Endothelial cell of umbilical vein (primary cell): ENCODE measurements at regions not wholly inside any gene's neighbourhood (a gene's known extent, or its start where the extent isn't known, plus 50 kb on each side); places are given as distances from the start of the nearest gene placed in this dataset.

ENCODE experiments used
- BruUV-seq: library from RNA; stranded (reverse); fragments of 400-500 nt; replicated peaks from 2 replicates; lab custom pipeline; 2021; lab: Mats Ljungman, UMichigan
- CTCF ChIA-PET: fragments of 300-600, 350-600 bp; sonication (Branson Sonifier 250); formaldehyde crosslinking; loops from one replicate; lab custom pipeline; 2021; ENCODE audit warnings: antibody characterized with exemption, inconsistent platforms; lab: Charles Lee
- POLR2A ChIA-PET: fragments of 300-600, 350-600 bp; sonication (Branson Sonifier 250); formaldehyde crosslinking; loops from one replicate; lab custom pipeline; 2021; ENCODE audit warnings: antibody characterized with exemption, inconsistent platforms; lab: Charles Lee
- DNase-seq: peaks from one replicate; pipeline ENCODE4 v3.0.0-alpha.2; 2011; ENCODE audit warnings: low read depth, low spot score
- FAIRE-seq: peaks from 2 replicates; lab custom pipeline; 2011; peaks lifted over from hg19 to GRCh38; lab: Jason Lieb, UNC
- H2AFZ ChIP-seq: 2 replicates; pipeline ENCODE4 v1.6.0; 2012; ENCODE audit warnings: low read depth, low read length, control low read depth, inconsistent platforms
- H3K27ac ChIP-seq: 2 replicates; pipeline ENCODE4 v1.5.1; 2011; ENCODE audit warnings: low read depth, mild to moderate bottlenecking, control low read depth, low read length, moderate library complexity; ENCODE audit not compliant: insufficient read depth
- H3K27me3 ChIP-seq, 2 experiments: 2 replicates each; pipeline versions ENCODE4 v1.6.0 to v1.6.1; 2011; ENCODE audit warnings: low read length in 2 of 2, mixed read lengths in 1 of 2; ENCODE audit not compliant: control insufficient read depth in 2 of 2, insufficient read depth in 2 of 2
- H3K36me3 ChIP-seq, 2 experiments: 2 replicates in 1 of 2; 3 replicates in 1 of 2; pipeline ENCODE4 v1.5.1; 2011; ENCODE audit warnings: low read length in 2 of 2, mild to moderate bottlenecking in 1 of 2, moderate library complexity in 1 of 2; ENCODE audit not compliant: control insufficient read depth in 2 of 2, insufficient read depth in 2 of 2; ENCODE audit errors: extremely low read depth in 1 of 2
- H3K4me1 ChIP-seq: 3 replicates; pipeline ENCODE4 v1.5.1; 2011; ENCODE audit warnings: mild to moderate bottlenecking, low read length; ENCODE audit not compliant: control insufficient read depth, insufficient read depth; ENCODE audit errors: extremely low read depth
- H3K4me2 ChIP-seq: 2 replicates; pipeline ENCODE4 v1.6.1; 2011; ENCODE audit warnings: low read length, control low read depth, mixed read lengths; ENCODE audit not compliant: insufficient read depth
- H3K4me3 ChIP-seq, 3 experiments: fragments of 200-600 bp in 1 of 3; sonication (generic), shearing (Covaris generic) in 1 of 3; replicated peaks in 1 of 3; 2 replicates each; pipeline ENCODE4 v1.5.1; 2011 to 2016; ENCODE audit warnings: control low read depth in 3 of 3, low read length in 3 of 3, mild to moderate bottlenecking in 2 of 3, inconsistent platforms in 1 of 3, low read depth in 1 of 3, moderate library complexity in 1 of 3; ENCODE audit not compliant: insufficient read depth in 1 of 3
- H3K79me2 ChIP-seq: 2 replicates; pipeline ENCODE4 v1.6.0; 2012; ENCODE audit warnings: low read length, inconsistent platforms; ENCODE audit not compliant: control insufficient read depth, insufficient read depth
- H3K9ac ChIP-seq: replicated peaks from 2 replicates; pipeline ENCODE3; 2011; ENCODE audit warnings: low read length, control low read depth; ENCODE audit not compliant: insufficient read depth; ENCODE audit errors: extremely low read depth
- H3K9me1 ChIP-seq: replicated peaks from 3 replicates; pipeline ENCODE4 v1.6.0; 2011; ENCODE audit warnings: mild to moderate bottlenecking, low read length; ENCODE audit not compliant: control insufficient read depth, insufficient read depth; ENCODE audit errors: extremely low read depth
- H3K9me3 ChIP-seq: replicated peaks from 2 replicates; pipeline ENCODE4 v1.5.1; 2012; ENCODE audit warnings: low read length, inconsistent platforms; ENCODE audit not compliant: control insufficient read depth, insufficient read depth
- H4K20me1 ChIP-seq: replicated peaks from 2 replicates; pipeline ENCODE3; 2011; ENCODE audit warnings: mild to moderate bottlenecking, low read length; ENCODE audit not compliant: control insufficient read depth, insufficient read depth; ENCODE audit errors: extremely low read depth
- CTCF ChIP-seq, 2 donors: IDR thresholded peaks; 1 replicate in 1 of 2; 2 replicates in 1 of 2; pipeline ENCODE4 v1.5.1; 2011; ENCODE audit warnings: low read length in 2 of 2, mild to moderate bottlenecking in 2 of 2, moderate library complexity in 2 of 2, control low read depth in 1 of 2, inconsistent platforms in 1 of 2, low read depth in 1 of 2; ENCODE audit not compliant: insufficient read depth in 1 of 2; ENCODE audit errors: extremely low read depth in 1 of 2
- EZH2 ChIP-seq: IDR thresholded peaks from 2 replicates; pipeline ENCODE4 v1.6.1; 2012; ENCODE audit warnings: borderline replicate concordance, low read depth, mild to moderate bottlenecking, moderate library complexity, low read length, inconsistent platforms; ENCODE audit not compliant: severe bottlenecking
- FOS ChIP-seq: IDR thresholded peaks from 2 replicates; pipeline ENCODE4 v1.6.1; 2011; ENCODE audit warnings: mild to moderate bottlenecking, low read length, moderate library complexity, borderline replicate concordance; ENCODE audit not compliant: insufficient read depth
- GATA2 ChIP-seq: IDR thresholded peaks from 2 replicates; pipeline ENCODE4 v1.7.0; 2011; ENCODE audit warnings: low read depth, mild to moderate bottlenecking, moderate library complexity, mixed read lengths, low read length; ENCODE audit not compliant: insufficient read length, insufficient read depth
- JUN ChIP-seq: IDR thresholded peaks from 2 replicates; pipeline ENCODE4 v1.6.1; 2011; ENCODE audit warnings: borderline replicate concordance, low read depth; ENCODE audit not compliant: insufficient read length, insufficient read depth
- MAX ChIP-seq: IDR thresholded peaks from 2 replicates; pipeline ENCODE4 v1.6.1; 2011; ENCODE audit not compliant: insufficient read depth, insufficient read length
- MYC ChIP-seq: IDR thresholded peaks from one replicate; pipeline ENCODE4 v1.6.1; 2011; ENCODE audit warnings: mild to moderate bottlenecking, low read depth, low read length
- POLR2A ChIP-seq: IDR thresholded peaks from 2 replicates; pipeline ENCODE4 v1.6.1; 2012; ENCODE audit warnings: low read depth, mild to moderate bottlenecking, control low read depth, low read length
- POLR2AphosphoS5 ChIP-seq: IDR thresholded peaks from 2 replicates; pipeline ENCODE4 v1.6.1; 2012; ENCODE audit warnings: low read depth, mild to moderate bottlenecking, control low read depth, low read length, moderate library complexity; ENCODE audit not compliant: insufficient read depth
- dilution Hi-C: fragments of 300-500 bp; cut with MboI; formaldehyde crosslinking; loops from one replicate; pipeline ENCODE4 v1.15.0; 2019; ENCODE audit warnings: low sequenced_read_pairs; ENCODE audit not compliant: extremely low pct_ligation_motif_present
- intact Hi-C: fragments of 100-400 bp; cut with micrococcal nuclease; formaldehyde crosslinking; loops from one replicate; pipeline ENCODE4 v1.10.0; 2022

GRCh38 chr15:35834216-35834830, 288.4 kb upstream of the DPH6 start:
- Histone ChIP-seq H3K4me3 (no peak overlapping the region), H3K27ac (no peak overlapping the region), H3K27me3 (peaks cover 2 to 5% of the 10 kb centered on the region in 2 experiments), H3K4me1 (peaks cover 12% of the 10 kb centered on the region), H3K36me3 (no peaks in the 10 kb centered on the region), H2AFZ (no peak overlapping the region), H3K9ac (no peak overlapping the region), H3K79me2 (no peaks in the 10 kb centered on the region), H3K9me1 (no peaks in the 10 kb centered on the region), H3K4me2 (peak overlapping the region; percentile 47), H4K20me1 (no peaks in the 10 kb centered on the region), H3K9me3 (no peaks in the 10 kb centered on the region)
- FAIRE-seq (no peak), DNase-seq (no peak)
- POLR2A ChIA-PET, result no interaction called here
- BruUV-seq, result no TSS peak
- dilution Hi-C loops (no loop called here), intact Hi-C loops (no loop called here)
- no peak for TF ChIP-seq POLR2AphosphoS5
- no peak for TF ChIP-seq GATA2
- TF ChIP-seq MYC, result no peak
- TF ChIP-seq EZH2, result no peak
- TF ChIP-seq MAX, result no peak
- no peak for TF ChIP-seq POLR2A
- TF ChIP-seq CTCF (IDR thresholded peaks at IDR 0.05; ENCODE audit: extremely low read depth in 1 of 2, insufficient read depth in 1 of 2, low read depth in 1 of 2, low read length in 2 of 2), result no peak
- no peak for TF ChIP-seq JUN
- TF ChIP-seq FOS, result no peak
- CTCF ChIA-PET, result interaction anchor here (2.1 kb wide), 1 partner anchor 83 kb away, joined by 7 read pairs; no protein-coding TSS in a partner anchor
